Astrocyte (in vitro differentiated cells and primary cell): ENCODE measurements at regions not wholly inside any gene's neighbourhood (a gene's known extent, or its start where the extent isn't known, plus 50 kb on each side); places are given as distances from the start of the nearest gene placed in this dataset.

Experiments used
- EZH2 ChIP-seq: IDR thresholded peaks from 2 replicates; pipeline ENCODE4 v1.6.1; 2012; ENCODE audit warnings: mild to moderate bottlenecking, low read length, inconsistent platforms; ENCODE audit not compliant: insufficient read depth
- TF ChIP-seq, protein P1 (sequence below): IDR thresholded peaks from 2 replicates; pipeline ENCODE4 v1.5.1; 2011; ENCODE audit warnings: low read depth, mild to moderate bottlenecking, inconsistent platforms, low read length, moderate library complexity; ENCODE audit not compliant: insufficient read depth

DNA sequence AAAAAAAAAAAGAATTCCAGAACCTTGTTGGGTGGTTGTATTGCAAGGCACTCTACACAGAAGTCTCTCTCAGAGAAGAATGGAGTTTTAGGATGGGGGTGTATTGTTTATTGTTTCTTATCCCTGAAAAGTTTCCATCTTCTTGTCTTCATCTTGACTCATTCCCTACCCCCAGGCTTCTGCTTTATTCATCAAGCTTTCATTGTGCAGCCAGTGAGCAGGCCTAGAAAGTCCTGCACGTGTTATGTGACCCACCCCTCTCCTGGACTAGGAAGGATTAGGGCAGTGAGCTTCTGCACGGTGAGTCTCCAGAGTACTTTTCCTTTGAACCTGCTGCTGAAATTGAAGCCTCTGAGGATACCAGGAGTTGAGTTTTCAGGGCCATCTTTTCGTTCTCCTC is 150.9 kb upstream of the IL12A start:
- TF ChIP-seq, protein P1, sequence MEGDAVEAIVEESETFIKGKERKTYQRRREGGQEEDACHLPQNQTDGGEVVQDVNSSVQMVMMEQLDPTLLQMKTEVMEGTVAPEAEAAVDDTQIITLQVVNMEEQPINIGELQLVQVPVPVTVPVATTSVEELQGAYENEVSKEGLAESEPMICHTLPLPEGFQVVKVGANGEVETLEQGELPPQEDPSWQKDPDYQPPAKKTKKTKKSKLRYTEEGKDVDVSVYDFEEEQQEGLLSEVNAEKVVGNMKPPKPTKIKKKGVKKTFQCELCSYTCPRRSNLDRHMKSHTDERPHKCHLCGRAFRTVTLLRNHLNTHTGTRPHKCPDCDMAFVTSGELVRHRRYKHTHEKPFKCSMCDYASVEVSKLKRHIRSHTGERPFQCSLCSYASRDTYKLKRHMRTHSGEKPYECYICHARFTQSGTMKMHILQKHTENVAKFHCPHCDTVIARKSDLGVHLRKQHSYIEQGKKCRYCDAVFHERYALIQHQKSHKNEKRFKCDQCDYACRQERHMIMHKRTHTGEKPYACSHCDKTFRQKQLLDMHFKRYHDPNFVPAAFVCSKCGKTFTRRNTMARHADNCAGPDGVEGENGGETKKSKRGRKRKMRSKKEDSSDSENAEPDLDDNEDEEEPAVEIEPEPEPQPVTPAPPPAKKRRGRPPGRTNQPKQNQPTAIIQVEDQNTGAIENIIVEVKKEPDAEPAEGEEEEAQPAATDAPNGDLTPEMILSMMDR: no peak
- no peak for TF ChIP-seq EZH2
